HG02623 (cell line): ENCODE measurements at regions not wholly inside any gene's neighbourhood (a gene's known extent, or its start where the extent isn't known, plus 50 kb on each side); places are given as distances from the start of the nearest gene placed in this dataset.
"Not testable (repeated sequence)": the region's sequence is repeated elsewhere in the genome, so short reads cannot be mapped to it uniquely, and the experiment has no call there.

Experiments used
- ATAC-seq: cut with Tn5 transposase; IDR thresholded peaks from one replicate; pipeline ENCODE4 v1.9.1; 2021; ENCODE audit warnings: moderate library complexity; ENCODE audit not compliant: unreplicated experiment

- no peak for ATAC-seq
Measured at GRCh38 chr15:70602834-70603560, 160.4 kb downstream of the UACA start.

- ATAC-seq: no peak
Measured at GRCh38 chr15:70602281-70602680, 161.1 kb downstream of the UACA start.

- no peak for ATAC-seq
Measured at GRCh38 chr15:70597945-70598344, 165.4 kb downstream of the UACA start.

- no peak for ATAC-seq
Measured at GRCh38 chr15:70597056-70597603, 166.2 kb downstream of the UACA start.

- no peak for ATAC-seq
Measured at GRCh38 chr15:70596354-70597055, 166.9 kb downstream of the UACA start.

GRCh38 chr15:70593795-70594194, 169.6 kb downstream of the UACA start:
- no peak for ATAC-seq

- ATAC-seq: no peak
Measured at GRCh38 chr15:70589728-70590127, 173.6 kb downstream of the UACA start.

- ATAC-seq: no peak
Measured at GRCh38 chr15:70589221-70589620, 174.1 kb downstream of the UACA start.

- no peak for ATAC-seq
Measured at GRCh38 chr15:70588613-70589012, 174.7 kb downstream of the UACA start.

- no peak for ATAC-seq
Measured at GRCh38 chr15:70587896-70588567, 175.3 kb downstream of the UACA start.

- not testable (repeated sequence) for ATAC-seq
Measured at GRCh38 chr15:70587012-70587634, 176.2 kb downstream of the UACA start.

- ATAC-seq: no peak
Measured at GRCh38 chr15:70586241-70586640, 177.1 kb downstream of the UACA start.

GRCh38 chr15:70585707-70586034, 177.7 kb downstream of the UACA start:
- no peak for ATAC-seq

- ATAC-seq: no peak
Measured at GRCh38 chr15:70584838-70585706, 178.3 kb downstream of the UACA start.

GRCh38 chr15:70584441-70584837, 178.9 kb downstream of the UACA start:
- no peak for ATAC-seq

GRCh38 chr15:70583006-70583405, 180.4 kb downstream of the UACA start:
- no peak for ATAC-seq

GRCh38 chr15:70582143-70582945, 181.0 kb downstream of the UACA start:
- no peak for ATAC-seq

- no peak for ATAC-seq
Measured at GRCh38 chr15:70580958-70581357, 182.4 kb downstream of the UACA start.

- ATAC-seq: no peak
Measured at GRCh38 chr15:70580286-70580685, 183.1 kb downstream of the UACA start.

GRCh38 chr15:70579766-70580165, 183.6 kb downstream of the UACA start:
- no peak for ATAC-seq
